RPMI7951 (cell line): ENCODE measurements at regions not wholly inside any gene's neighbourhood (a gene's known extent, or its start where the extent isn't known, plus 50 kb on each side); places are given as distances from the start of the nearest gene placed in this dataset.

Experiments
- DNase-seq: peaks from one replicate; pipeline ENCODE4 v3.0.0-alpha.2; 2012; ENCODE audit warnings: low read depth

DNA sequence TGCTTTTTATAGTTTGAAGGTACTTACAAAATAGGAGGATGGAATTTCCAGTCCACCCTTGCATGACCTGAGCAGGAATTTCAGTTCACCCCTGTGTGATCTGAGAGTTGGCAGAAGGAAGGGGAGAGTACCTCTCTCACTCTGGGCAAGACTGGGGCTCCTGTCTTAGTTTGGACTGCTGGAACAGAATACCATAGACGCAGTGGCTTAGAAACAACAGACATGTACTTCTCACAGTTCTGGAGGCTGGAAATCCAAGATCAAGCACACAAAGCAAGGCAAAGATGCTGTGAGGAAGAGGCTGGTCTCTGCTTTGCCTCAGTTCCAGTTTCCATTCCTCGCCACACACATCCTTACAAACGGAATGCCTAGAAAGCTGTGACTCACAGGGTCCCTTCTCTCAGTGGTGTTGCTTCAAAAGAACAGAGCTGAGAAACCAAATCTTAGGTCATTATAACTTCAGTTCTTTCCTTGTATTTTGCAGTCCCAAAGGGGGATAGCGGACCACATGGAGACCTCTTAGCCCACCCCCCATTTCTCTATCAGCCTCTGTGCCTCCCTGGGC is 108.8 kb upstream of the HAAO start:
- peak; percentile 28 for DNase-seq

- peak; percentile 31 for DNase-seq
These were observed 108.0 kb upstream of the HAAO start for GRCh38 chr2:42900289-42900891.

DNA sequence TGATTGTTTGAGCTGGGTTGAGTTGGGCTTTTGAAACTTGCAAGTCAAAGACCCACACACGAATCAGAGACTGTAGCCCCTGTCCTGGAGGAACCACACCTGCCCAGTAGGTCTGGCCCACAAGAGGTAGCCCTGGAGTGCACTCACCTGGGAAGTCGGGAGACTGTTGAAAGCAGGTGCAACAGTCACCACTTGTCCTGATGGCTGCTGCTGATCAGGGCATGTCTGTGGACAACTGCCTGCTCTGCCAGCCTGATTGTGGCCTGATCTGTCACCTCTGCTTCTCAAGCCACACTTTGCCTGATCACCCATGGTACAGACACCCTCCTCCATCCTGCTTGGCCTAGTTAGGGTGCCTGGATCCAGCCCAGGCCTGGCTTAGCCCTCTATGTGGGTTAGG is 105.0 kb upstream of the HAAO start:
- no peak for DNase-seq

DNA sequence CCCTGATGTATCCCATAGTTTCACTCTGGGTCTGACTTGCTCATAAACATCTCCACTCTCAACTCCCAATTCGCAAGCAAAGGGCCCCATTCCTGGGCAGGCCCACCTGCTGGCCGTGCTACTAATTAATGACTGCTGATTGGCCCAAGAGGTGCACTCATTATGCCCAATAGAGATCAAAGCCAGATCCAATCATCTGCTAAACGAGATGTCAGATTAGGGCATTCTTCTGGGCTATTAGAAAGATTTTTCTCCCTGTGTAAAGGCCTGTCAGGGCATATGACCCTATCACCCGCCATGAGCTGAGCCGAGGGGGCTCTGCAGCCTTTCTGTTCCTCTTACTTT is 103.4 kb upstream of the HAAO start:
- no peak for DNase-seq

DNA sequence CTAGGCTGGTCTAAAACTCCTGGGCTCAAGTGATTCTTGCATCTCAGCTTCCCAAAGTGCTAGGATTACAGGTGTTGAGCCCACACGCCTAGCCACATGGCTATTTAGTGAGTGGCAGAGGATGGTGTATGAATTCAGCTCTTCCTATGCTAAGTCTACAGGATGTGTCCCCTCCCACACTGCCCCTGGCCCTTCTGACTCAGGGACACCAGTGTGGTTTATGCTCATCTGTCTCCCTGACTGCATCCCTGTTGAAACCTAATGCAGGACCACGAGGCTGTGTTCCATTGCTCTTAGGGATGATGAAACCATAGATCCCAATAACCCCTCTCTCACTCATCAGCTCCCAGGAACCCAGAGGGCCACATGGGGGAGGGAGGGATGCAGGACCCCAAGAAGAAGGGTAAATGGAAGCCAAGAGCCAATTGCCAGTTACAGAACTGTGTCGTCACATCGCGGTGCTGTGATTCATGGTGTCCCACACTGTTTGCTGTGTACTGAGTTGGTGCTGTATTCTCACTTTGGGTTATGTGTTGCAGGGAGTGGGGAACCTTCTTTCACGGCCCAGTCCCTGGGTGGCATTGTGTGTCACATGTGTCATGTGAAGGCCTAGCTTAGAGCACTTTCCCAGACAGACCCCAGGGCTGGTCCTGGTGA is 102.9 kb upstream of the HAAO start:
- peak; percentile 39 for DNase-seq

- no peak for DNase-seq
These were observed 100.8 kb upstream of the HAAO start for GRCh38 chr2:42893047-42893758.

DNA sequence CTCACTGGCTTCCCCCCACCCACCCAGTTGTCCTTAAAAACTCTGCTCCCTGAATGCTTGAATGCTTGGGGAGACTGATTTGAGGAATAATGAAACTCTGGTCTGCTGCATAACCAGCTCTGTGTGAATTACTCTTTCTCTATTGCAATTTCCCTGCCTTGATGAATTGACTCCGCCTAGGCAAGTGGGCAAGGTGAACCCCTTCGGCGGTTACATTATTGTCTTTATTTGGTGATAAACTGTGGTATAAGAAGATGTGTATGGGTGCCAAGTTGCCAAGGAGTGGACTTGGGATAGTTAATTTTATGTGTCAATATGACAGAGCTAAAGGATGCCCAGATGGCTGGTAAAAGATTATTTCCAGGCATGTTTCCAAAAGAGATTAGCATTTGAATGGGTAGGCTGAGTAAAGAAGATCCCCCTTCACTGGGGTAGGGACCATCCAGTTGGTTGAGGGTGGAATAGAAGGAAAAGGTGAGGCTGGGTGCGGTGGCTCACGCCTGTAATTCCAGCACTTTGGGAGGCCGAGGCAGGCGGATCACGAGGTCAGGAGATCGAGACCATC is 98.5 kb upstream of the HAAO start:
- DNase-seq: no peak

DNA sequence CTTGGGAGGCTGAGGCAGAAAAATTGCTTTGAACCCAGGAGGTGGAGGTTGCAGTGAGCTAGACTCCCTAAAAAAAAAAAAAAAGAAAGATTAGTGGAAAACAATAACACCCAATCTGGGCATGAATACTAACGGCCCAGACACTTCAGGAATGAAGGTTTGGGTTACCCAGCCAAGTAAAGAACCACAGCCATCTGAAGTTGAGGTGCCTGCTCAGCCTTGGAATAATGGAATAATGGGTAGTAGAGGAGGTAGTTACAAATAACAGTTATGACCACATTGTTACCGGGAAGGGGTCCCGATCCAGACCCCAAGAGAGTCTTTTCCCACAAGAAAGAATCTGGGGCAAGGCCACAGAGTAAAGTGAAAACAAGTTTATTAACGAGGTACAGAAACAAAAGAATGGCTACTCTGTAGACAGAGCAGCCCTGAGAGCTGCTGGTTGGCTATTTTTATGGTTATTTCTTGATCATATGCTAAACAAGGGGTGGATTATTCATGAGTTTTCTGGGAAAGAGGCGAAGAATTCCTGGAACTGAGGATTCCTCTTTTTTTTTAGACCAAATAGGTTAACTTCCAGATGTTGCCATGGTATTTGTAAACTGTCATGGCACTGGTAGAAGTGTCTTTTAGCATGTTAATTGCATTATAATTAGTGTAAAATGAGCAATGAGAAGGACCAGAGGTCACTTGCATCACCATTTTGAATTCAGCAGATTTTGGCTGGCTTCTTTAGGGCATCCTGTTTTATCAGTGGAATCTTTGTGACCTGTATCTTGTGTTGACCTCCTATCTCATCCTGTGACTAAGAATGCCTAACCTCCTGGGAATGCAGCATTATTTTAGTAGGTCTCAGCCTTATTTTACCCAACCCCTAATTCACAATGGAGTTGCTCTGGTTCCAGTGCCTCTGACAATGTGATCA is 96.2 kb upstream of the HAAO start:
- no peak for DNase-seq

DNA sequence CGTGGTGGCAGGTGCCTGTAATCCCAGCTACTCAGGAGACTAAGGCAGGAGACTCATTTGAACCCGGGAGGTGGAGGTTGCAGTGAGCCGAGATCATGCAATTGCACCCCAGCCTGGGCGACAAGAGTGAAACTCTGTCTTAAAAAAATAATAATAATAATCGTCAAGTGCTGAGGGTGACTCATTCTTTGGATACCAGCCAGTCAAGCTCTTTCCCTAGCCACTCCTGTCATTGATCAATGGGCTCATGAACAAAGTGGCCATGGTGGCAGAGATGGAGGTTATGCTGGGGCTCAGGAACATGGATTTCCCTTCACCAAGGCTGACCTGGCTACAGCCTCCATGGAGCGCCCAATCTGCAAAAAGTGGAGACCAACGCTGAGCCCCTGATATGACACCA is 94.5 kb upstream of the HAAO start:
- DNase-seq: no peak

DNA sequence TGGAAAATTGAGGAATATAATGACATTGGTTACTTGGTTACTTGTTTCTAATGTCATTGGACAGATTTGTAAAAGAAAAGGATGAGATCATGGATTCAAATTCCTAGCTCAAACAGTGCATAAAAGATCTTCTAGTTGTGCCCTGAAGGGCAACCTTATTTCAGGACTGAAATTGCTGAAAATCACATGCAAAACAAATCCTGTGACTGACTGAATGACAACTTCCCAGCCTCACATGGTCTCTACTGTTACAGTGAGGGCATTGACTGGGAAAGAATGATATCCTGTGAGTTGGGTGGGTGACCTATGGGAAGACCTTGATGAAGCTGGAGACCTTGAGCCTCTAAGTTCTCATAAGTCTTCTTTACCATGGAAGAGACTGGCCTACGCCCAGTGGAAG is 90.4 kb upstream of the HAAO start:
- no peak for DNase-seq

DNA sequence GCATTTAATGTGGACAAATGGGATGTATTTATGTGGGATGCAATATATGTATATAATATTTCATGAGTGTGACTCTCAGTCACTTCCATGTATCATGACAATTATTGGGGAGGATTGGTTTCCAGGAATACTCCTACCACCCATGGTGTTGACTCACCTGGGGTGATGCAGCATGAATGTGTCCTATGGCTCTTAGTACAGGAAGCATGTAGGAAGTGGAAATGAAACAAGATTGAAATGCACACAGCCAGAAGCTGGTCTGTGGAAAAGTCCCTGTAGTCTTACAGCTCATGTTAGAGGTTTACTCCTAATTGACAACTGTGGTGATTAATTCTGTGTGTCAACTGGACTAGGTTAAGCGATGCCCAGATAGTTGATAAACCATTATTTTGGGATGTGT is 89.3 kb upstream of the HAAO start:
- peak; percentile 14 for DNase-seq

GRCh38 chr2:42880738-42881690 is 88.6 kb upstream of the HAAO start:
- no peak for DNase-seq

GRCh38 chr2:42879913-42880737 is 87.7 kb upstream of the HAAO start:
- no peak for DNase-seq

- DNase-seq: no peak
These were observed 86.8 kb upstream of the HAAO start for GRCh38 chr2:42879121-42879705.

- DNase-seq: no peak
These were observed 86.2 kb upstream of the HAAO start for GRCh38 chr2:42878581-42878980.

DNA sequence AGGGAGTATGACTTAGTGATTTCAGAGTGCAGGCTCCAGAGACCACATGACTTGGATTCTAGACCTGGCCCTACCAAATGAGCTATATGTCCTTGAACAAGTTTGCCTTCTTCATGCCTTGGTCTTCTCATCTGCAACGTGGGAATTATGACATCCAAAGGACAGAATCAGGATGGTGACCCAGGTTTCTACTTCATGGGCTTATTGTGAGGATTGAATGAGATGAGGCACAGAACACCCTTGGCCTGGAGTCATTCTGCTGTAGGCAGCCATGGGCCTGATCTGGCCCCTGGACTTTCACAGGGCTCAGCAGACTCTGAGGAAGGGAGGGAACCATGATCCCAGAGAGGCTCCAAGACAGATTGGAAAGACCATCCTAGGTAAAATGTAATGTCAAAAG is 85.6 kb upstream of the HAAO start:
- DNase-seq: no peak

DNA sequence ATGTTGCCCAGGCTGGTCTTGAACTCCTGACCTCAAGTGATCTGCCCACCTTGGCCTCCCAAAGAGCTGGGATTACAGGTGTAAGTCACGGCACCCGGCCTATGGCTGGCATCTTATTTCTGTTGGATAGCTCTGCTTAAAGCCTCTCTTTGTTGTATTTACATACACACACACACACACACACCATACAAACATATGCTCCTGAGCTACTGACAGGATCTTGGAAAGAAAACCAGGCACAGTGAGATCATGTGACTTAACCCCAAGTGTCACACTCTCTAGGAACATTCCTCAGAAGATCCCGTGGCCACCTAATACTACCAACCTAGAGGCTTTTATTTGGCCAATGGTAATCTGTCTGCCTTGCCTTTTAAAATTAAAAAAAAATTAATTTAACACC is 85.1 kb upstream of the HAAO start:
- DNase-seq: no peak

DNA sequence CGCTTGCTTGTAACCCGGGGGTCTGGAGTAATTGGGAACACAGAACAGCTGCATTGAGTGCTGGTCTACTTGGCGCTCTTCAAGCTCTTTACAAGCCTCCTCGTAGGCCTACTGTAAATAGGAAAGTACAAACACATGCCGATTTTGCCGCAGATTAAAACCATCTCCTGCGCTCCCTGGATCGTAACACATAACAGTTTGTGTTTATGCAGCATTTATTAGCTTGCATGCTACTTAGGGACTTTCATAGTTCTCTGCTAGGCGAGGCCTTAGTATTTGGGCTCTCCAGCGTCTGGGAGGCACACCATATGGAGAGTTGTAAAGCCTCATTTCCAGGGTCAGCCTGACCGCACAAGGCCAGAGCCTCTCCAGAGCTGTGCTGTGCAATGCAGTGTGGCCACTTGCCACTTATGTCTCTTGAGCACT is 84.0 kb upstream of the HAAO start:
- DNase-seq: no peak

DNA sequence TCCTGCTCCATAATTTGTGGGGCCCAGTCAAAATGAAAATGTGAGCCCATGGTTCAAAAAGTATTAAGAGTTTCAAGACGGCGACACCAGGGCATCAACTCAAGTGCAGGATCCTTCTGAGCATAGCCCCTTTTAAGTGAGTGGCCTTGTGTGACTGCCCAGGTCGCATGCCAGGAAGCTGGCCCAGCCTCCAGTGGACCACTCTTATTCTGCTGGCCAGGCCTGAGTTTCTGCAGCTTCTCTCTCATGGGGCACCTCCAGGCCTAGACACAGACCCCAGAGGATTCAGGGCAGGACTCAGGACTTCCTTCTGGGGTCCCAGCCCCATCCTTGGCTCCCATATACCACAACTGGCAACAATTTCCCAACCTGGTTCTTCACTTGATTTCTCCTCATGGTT is 83.5 kb upstream of the HAAO start:
- no peak for DNase-seq
